Endothelial cell of umbilical vein (primary cell): ENCODE measurements at regions not wholly inside any gene's neighbourhood (a gene's known extent, or its start where the extent isn't known, plus 50 kb on each side); places are given as distances from the start of the nearest gene placed in this dataset.
A peak's percentile ranks its signal among the peaks of the same experiment; 100 is the strongest.

Experiments
- BruUV-seq: library from RNA; stranded (reverse); fragments of 400-500 nt; replicated peaks from 2 replicates; lab custom pipeline; 2021; lab: Mats Ljungman, UMichigan
- CTCF ChIA-PET: fragments of 300-600, 350-600 bp; sonication (Branson Sonifier 250); formaldehyde crosslinking; loops from one replicate; lab custom pipeline; 2021; ENCODE audit warnings: antibody characterized with exemption, inconsistent platforms; lab: Charles Lee
- POLR2A ChIA-PET: fragments of 300-600, 350-600 bp; sonication (Branson Sonifier 250); formaldehyde crosslinking; loops from one replicate; lab custom pipeline; 2021; ENCODE audit warnings: antibody characterized with exemption, inconsistent platforms; lab: Charles Lee
- DNase-seq: peaks from one replicate; pipeline ENCODE4 v3.0.0-alpha.2; 2011; ENCODE audit warnings: low read depth, low spot score
- FAIRE-seq: peaks from 2 replicates; lab custom pipeline; 2011; peaks lifted over from hg19 to GRCh38; lab: Jason Lieb, UNC
- H2AFZ ChIP-seq: 2 replicates; pipeline ENCODE4 v1.6.0; 2012; ENCODE audit warnings: low read depth, low read length, control low read depth, inconsistent platforms
- H3K27ac ChIP-seq: 2 replicates; pipeline ENCODE4 v1.5.1; 2011; ENCODE audit warnings: low read depth, mild to moderate bottlenecking, control low read depth, low read length, moderate library complexity; ENCODE audit not compliant: insufficient read depth
- H3K27me3 ChIP-seq, 2 experiments: 2 replicates each; pipeline versions ENCODE4 v1.6.0 to v1.6.1; 2011; ENCODE audit warnings: low read length in 2 of 2, mixed read lengths in 1 of 2; ENCODE audit not compliant: control insufficient read depth in 2 of 2, insufficient read depth in 2 of 2
- H3K36me3 ChIP-seq, 2 experiments: 2 replicates in 1 of 2; 3 replicates in 1 of 2; pipeline ENCODE4 v1.5.1; 2011; ENCODE audit warnings: low read length in 2 of 2, mild to moderate bottlenecking in 1 of 2, moderate library complexity in 1 of 2; ENCODE audit not compliant: control insufficient read depth in 2 of 2, insufficient read depth in 2 of 2; ENCODE audit errors: extremely low read depth in 1 of 2
- H3K4me1 ChIP-seq: 3 replicates; pipeline ENCODE4 v1.5.1; 2011; ENCODE audit warnings: mild to moderate bottlenecking, low read length; ENCODE audit not compliant: control insufficient read depth, insufficient read depth; ENCODE audit errors: extremely low read depth
- H3K4me2 ChIP-seq: 2 replicates; pipeline ENCODE4 v1.6.1; 2011; ENCODE audit warnings: low read length, control low read depth, mixed read lengths; ENCODE audit not compliant: insufficient read depth
- H3K4me3 ChIP-seq, 3 experiments: fragments of 200-600 bp in 1 of 3; sonication (generic), shearing (Covaris generic) in 1 of 3; replicated peaks in 1 of 3; 2 replicates each; pipeline ENCODE4 v1.5.1; 2011 to 2016; ENCODE audit warnings: control low read depth in 3 of 3, low read length in 3 of 3, mild to moderate bottlenecking in 2 of 3, inconsistent platforms in 1 of 3, low read depth in 1 of 3, moderate library complexity in 1 of 3; ENCODE audit not compliant: insufficient read depth in 1 of 3
- H3K79me2 ChIP-seq: 2 replicates; pipeline ENCODE4 v1.6.0; 2012; ENCODE audit warnings: low read length, inconsistent platforms; ENCODE audit not compliant: control insufficient read depth, insufficient read depth
- H3K9ac ChIP-seq: replicated peaks from 2 replicates; pipeline ENCODE3; 2011; ENCODE audit warnings: low read length, control low read depth; ENCODE audit not compliant: insufficient read depth; ENCODE audit errors: extremely low read depth
- H3K9me1 ChIP-seq: replicated peaks from 3 replicates; pipeline ENCODE4 v1.6.0; 2011; ENCODE audit warnings: mild to moderate bottlenecking, low read length; ENCODE audit not compliant: control insufficient read depth, insufficient read depth; ENCODE audit errors: extremely low read depth
- H3K9me3 ChIP-seq: replicated peaks from 2 replicates; pipeline ENCODE4 v1.5.1; 2012; ENCODE audit warnings: low read length, inconsistent platforms; ENCODE audit not compliant: control insufficient read depth, insufficient read depth
- H4K20me1 ChIP-seq: replicated peaks from 2 replicates; pipeline ENCODE3; 2011; ENCODE audit warnings: mild to moderate bottlenecking, low read length; ENCODE audit not compliant: control insufficient read depth, insufficient read depth; ENCODE audit errors: extremely low read depth
- CTCF ChIP-seq, 2 donors: IDR thresholded peaks; 1 replicate in 1 of 2; 2 replicates in 1 of 2; pipeline ENCODE4 v1.5.1; 2011; ENCODE audit warnings: low read length in 2 of 2, mild to moderate bottlenecking in 2 of 2, moderate library complexity in 2 of 2, control low read depth in 1 of 2, inconsistent platforms in 1 of 2, low read depth in 1 of 2; ENCODE audit not compliant: insufficient read depth in 1 of 2; ENCODE audit errors: extremely low read depth in 1 of 2
- EZH2 ChIP-seq: IDR thresholded peaks from 2 replicates; pipeline ENCODE4 v1.6.1; 2012; ENCODE audit warnings: borderline replicate concordance, low read depth, mild to moderate bottlenecking, moderate library complexity, low read length, inconsistent platforms; ENCODE audit not compliant: severe bottlenecking
- FOS ChIP-seq: IDR thresholded peaks from 2 replicates; pipeline ENCODE4 v1.6.1; 2011; ENCODE audit warnings: mild to moderate bottlenecking, low read length, moderate library complexity, borderline replicate concordance; ENCODE audit not compliant: insufficient read depth
- GATA2 ChIP-seq: IDR thresholded peaks from 2 replicates; pipeline ENCODE4 v1.7.0; 2011; ENCODE audit warnings: low read depth, mild to moderate bottlenecking, moderate library complexity, mixed read lengths, low read length; ENCODE audit not compliant: insufficient read length, insufficient read depth
- JUN ChIP-seq: IDR thresholded peaks from 2 replicates; pipeline ENCODE4 v1.6.1; 2011; ENCODE audit warnings: borderline replicate concordance, low read depth; ENCODE audit not compliant: insufficient read length, insufficient read depth
- MAX ChIP-seq: IDR thresholded peaks from 2 replicates; pipeline ENCODE4 v1.6.1; 2011; ENCODE audit not compliant: insufficient read depth, insufficient read length
- MYC ChIP-seq: IDR thresholded peaks from one replicate; pipeline ENCODE4 v1.6.1; 2011; ENCODE audit warnings: mild to moderate bottlenecking, low read depth, low read length
- POLR2A ChIP-seq: IDR thresholded peaks from 2 replicates; pipeline ENCODE4 v1.6.1; 2012; ENCODE audit warnings: low read depth, mild to moderate bottlenecking, control low read depth, low read length
- POLR2AphosphoS5 ChIP-seq: IDR thresholded peaks from 2 replicates; pipeline ENCODE4 v1.6.1; 2012; ENCODE audit warnings: low read depth, mild to moderate bottlenecking, control low read depth, low read length, moderate library complexity; ENCODE audit not compliant: insufficient read depth
- dilution Hi-C: fragments of 300-500 bp; cut with MboI; formaldehyde crosslinking; loops from one replicate; pipeline ENCODE4 v1.15.0; 2019; ENCODE audit warnings: low sequenced_read_pairs; ENCODE audit not compliant: extremely low pct_ligation_motif_present
- intact Hi-C: fragments of 100-400 bp; cut with micrococcal nuclease; formaldehyde crosslinking; loops from one replicate; pipeline ENCODE4 v1.10.0; 2022

- BruUV-seq: no TSS peak
- dilution Hi-C loops: no loop called here
- Histone ChIP-seq H3K79me2 (peaks cover 2% of the 10 kb centered on the region), H3K27me3 (no peaks in the 10 kb centered on the region), H3K9me3 (no peaks in the 10 kb centered on the region), H3K4me1 (peaks cover 7% of the 10 kb centered on the region), H3K27ac (no peak overlapping the region), H2AFZ (peak overlapping the region; percentile 66), H4K20me1 (no peaks in the 10 kb centered on the region), H3K9ac (no peak overlapping the region), H3K36me3 (no peaks in the 10 kb centered on the region), H3K4me3 (no peak overlapping the region), H3K4me2 (peak overlapping the region; percentile 26), H3K9me1 (no peaks in the 10 kb centered on the region)
- no peak for FAIRE-seq
- intact Hi-C loops: no loop called here
- no peak for TF ChIP-seq FOS
- no peak for TF ChIP-seq POLR2A
- no peak for TF ChIP-seq CTCF (IDR thresholded peaks at IDR 0.05; ENCODE audit: extremely low read depth in 1 of 2, insufficient read depth in 1 of 2, low read depth in 1 of 2, low read length in 2 of 2)
- no peak for TF ChIP-seq MAX
- TF ChIP-seq MYC: no peak
- no peak for TF ChIP-seq POLR2AphosphoS5
- TF ChIP-seq JUN: no peak
- TF ChIP-seq GATA2: no peak
- no peak for TF ChIP-seq EZH2
- POLR2A ChIA-PET: no interaction called here
- CTCF ChIA-PET: interaction anchor here (0.7 to 1.9 kb wide), 3 partner anchors 11 to 215 kb away, joined by 3 to 4 read pairs (median 3); no protein-coding TSS in a partner anchor
- peak; percentile 47 for DNase-seq
Measured at GRCh38 chr13:99055281-99055680, 77.4 kb upstream of the DOCK9 start.
